Esophagus muscularis mucosa (tissue), 4 donors: ENCODE measurements at regions not wholly inside any gene's neighbourhood (a gene's known extent, or its start where the extent isn't known, plus 50 kb on each side); places are given as distances from the start of the nearest gene placed in this dataset.

Experiments
- DNase-seq: peaks from one replicate; pipeline ENCODE4 v3.0.0-alpha.2; 2017; ENCODE audit errors: extremely low spot score
- H3K27ac ChIP-seq, 4 donors: fragments of 200-600 bp; sonication (generic); replicated peaks in 1 of 4; 1 replicate in 3 of 4; 2 replicates in 1 of 4; pipeline ENCODE4 v1.5.1; 2016 to 2019; ENCODE audit warnings: mild to moderate bottlenecking in 1 of 4
- H3K27me3 ChIP-seq, 4 donors: fragments of 200-600 bp; sonication (generic); one replicate each; pipeline versions ENCODE4 v1.5.1 to v1.6.0; 2016 to 2019
- H3K36me3 ChIP-seq, 4 donors: fragments of 200-600 bp; sonication (generic); one replicate each; pipeline ENCODE4 v1.5.1; 2016 to 2019
- H3K4me1 ChIP-seq, 4 donors: fragments of 200-600 bp; sonication (generic); one replicate each; pipeline ENCODE4 v1.5.1; 2016 to 2019
- H3K4me3 ChIP-seq, 4 donors: fragments of 200-600 bp; sonication (generic); 1 replicate in 2 of 4; 2 replicates in 2 of 4; pipeline ENCODE4 v1.5.1; 2016 to 2019; ENCODE audit warnings: mild to moderate bottlenecking in 4 of 4, moderate library complexity in 1 of 4
- H3K9me3 ChIP-seq, 4 donors: fragments of 200-600 bp; sonication (generic); 1 replicate in 3 of 4; 2 replicates in 1 of 4; pipeline ENCODE4 v1.5.1; 2016 to 2019
- CTCF ChIP-seq, 3 experiments: fragments of 200-600 bp in 2 of 3; fragments of 450-650 bp in 1 of 3; sonication (generic) in 2 of 3; IDR thresholded peaks; one replicate each; pipeline ENCODE4 v1.5.1; 2017 to 2019; ENCODE audit warnings: antibody characterized with exemption in 3 of 3, mild to moderate bottlenecking in 2 of 3, moderate library complexity in 1 of 3
- EP300 ChIP-seq: sonication (generic); formaldehyde crosslinking; IDR thresholded peaks from one replicate; pipeline ENCODE4 v1.6.1; 2017; ENCODE audit warnings: antibody characterized with exemption
- POLR2A ChIP-seq: fragments of 450-650 bp; IDR thresholded peaks from one replicate; pipeline ENCODE4 v1.6.1; 2017; ENCODE audit warnings: antibody characterized with exemption, moderate library complexity, mild to moderate bottlenecking, low read depth
- POLR2AphosphoS5 ChIP-seq, 2 donors: sonication (generic); formaldehyde crosslinking; IDR thresholded peaks; one replicate each; pipeline ENCODE4 v1.6.1; 2017; ENCODE audit warnings: antibody characterized with exemption in 2 of 2
- WGBS: methylation state at CpG from one replicate; pipeline ENCODE4 v1.1.5; 2018; 5-methylcytosine and 5-hydroxymethylcytosine counted together
- intact Hi-C: fragments of 100-400 bp; cut with DNase I; formaldehyde crosslinking; loops from one replicate; pipeline ENCODE4 v1.15.1; 2023

- no peak for TF ChIP-seq CTCF (IDR thresholded peaks at IDR 0.05)
- no peak for TF ChIP-seq POLR2AphosphoS5 (IDR thresholded peaks at IDR 0.05)
- TF ChIP-seq EP300: no peak
- TF ChIP-seq POLR2A: no peak
- H3K27ac ChIP-seq: no peak overlapping the region
- no peak overlapping the region for H3K4me3 ChIP-seq
- no peaks in the 10 kb centered on the region for H3K36me3 ChIP-seq
- DNase-seq: no peak
- H3K4me1 ChIP-seq: peaks cover 0 to 7% (median 2%) of the 10 kb centered on the region in 4 donors
- H3K27me3 ChIP-seq: no peaks in the 10 kb centered on the region
- H3K9me3 ChIP-seq: no peaks in the 10 kb centered on the region
- WGBS: 88% methylated on average over 4 of the region's 4 CpGs
- intact Hi-C loops: no loop called here
Observed at GRCh38 chr13:109694972-109695371, 91.4 kb downstream of the IRS2 start.

GRCh38 chr13:109693213-109693612, 93.2 kb downstream of the IRS2 start:
- 83% methylated on average over 4 of the region's 4 CpGs for WGBS
- TF ChIP-seq POLR2AphosphoS5 (IDR thresholded peaks at IDR 0.05) (no peak), POLR2A (no peak), EP300 (no peak), CTCF (IDR thresholded peaks at IDR 0.05) (no peak)
- Histone ChIP-seq H3K36me3 (no peaks in the 10 kb centered on the region), H3K4me1 (no peaks in the 10 kb centered on the region), H3K4me3 (no peak overlapping the region), H3K9me3 (no peaks in the 10 kb centered on the region), H3K27me3 (no peaks in the 10 kb centered on the region), H3K27ac (no peak overlapping the region)
- intact Hi-C loops: no loop called here
- DNase-seq: no peak

GRCh38 chr13:109691689-109692088, 94.7 kb downstream of the IRS2 start:
- no peak for TF ChIP-seq CTCF (IDR thresholded peaks at IDR 0.05)
- DNase-seq: no peak
- intact Hi-C loops: no loop called here
- Histone ChIP-seq H3K9me3 (no peaks in the 10 kb centered on the region), H3K4me3 (no peak overlapping the region), H3K36me3 (no peaks in the 10 kb centered on the region), H3K27me3 (no peaks in the 10 kb centered on the region), H3K27ac (no peak overlapping the region), H3K4me1 (no peaks in the 10 kb centered on the region)
- 75% methylated on average over 1 of the region's 1 CpG for WGBS

- DNase-seq: no peak
- Histone ChIP-seq H3K27me3 (no peaks in the 10 kb centered on the region), H3K27ac (no peak overlapping the region), H3K4me3 (no peak overlapping the region), H3K4me1 (peaks cover 0 to 15% (median 3%) of the 10 kb centered on the region in 4 donors), H3K9me3 (no peaks in the 10 kb centered on the region), H3K36me3 (no peaks in the 10 kb centered on the region)
- TF ChIP-seq POLR2AphosphoS5 (IDR thresholded peaks at IDR 0.05): no peak
- no peak for TF ChIP-seq EP300
- TF ChIP-seq CTCF (IDR thresholded peaks at IDR 0.05): no peak
- TF ChIP-seq POLR2A: no peak
- intact Hi-C loops: no loop called here
- 89% methylated on average over 14 of the region's 14 CpGs for WGBS
Observed at GRCh38 chr13:109687559-109688448, 98.6 kb downstream of the IRS2 start.

- H3K27ac ChIP-seq: no peak overlapping the region
- H3K4me3 ChIP-seq: no peak overlapping the region
- DNase-seq: no peak
- H3K27me3 ChIP-seq: no peaks in the 10 kb centered on the region
- WGBS: 80% methylated on average over 9 of the region's 9 CpGs
- H3K36me3 ChIP-seq: no peaks in the 10 kb centered on the region
- H3K9me3 ChIP-seq: no peaks in the 10 kb centered on the region
- intact Hi-C loops: no loop called here
- peaks cover 0 to 15% (median 3%) of the 10 kb centered on the region in 4 donors for H3K4me1 ChIP-seq
- TF ChIP-seq CTCF (IDR thresholded peaks at IDR 0.05) (no peak), EP300 (no peak), POLR2AphosphoS5 (IDR thresholded peaks at IDR 0.05) (no peak), POLR2A (no peak)
Observed at GRCh38 chr13:109685203-109685602, 101.2 kb downstream of the IRS2 start.
